ENCODE measurements at regions not wholly inside any gene's neighbourhood (a gene's known extent, or its start where the extent isn't known, plus 50 kb on each side); places are given as distances from the start of the nearest gene placed in this dataset.

- no peak for TF ChIP-seq POLR2A (IDR thresholded peaks at IDR 0.05)
- TF ChIP-seq, protein P1, sequence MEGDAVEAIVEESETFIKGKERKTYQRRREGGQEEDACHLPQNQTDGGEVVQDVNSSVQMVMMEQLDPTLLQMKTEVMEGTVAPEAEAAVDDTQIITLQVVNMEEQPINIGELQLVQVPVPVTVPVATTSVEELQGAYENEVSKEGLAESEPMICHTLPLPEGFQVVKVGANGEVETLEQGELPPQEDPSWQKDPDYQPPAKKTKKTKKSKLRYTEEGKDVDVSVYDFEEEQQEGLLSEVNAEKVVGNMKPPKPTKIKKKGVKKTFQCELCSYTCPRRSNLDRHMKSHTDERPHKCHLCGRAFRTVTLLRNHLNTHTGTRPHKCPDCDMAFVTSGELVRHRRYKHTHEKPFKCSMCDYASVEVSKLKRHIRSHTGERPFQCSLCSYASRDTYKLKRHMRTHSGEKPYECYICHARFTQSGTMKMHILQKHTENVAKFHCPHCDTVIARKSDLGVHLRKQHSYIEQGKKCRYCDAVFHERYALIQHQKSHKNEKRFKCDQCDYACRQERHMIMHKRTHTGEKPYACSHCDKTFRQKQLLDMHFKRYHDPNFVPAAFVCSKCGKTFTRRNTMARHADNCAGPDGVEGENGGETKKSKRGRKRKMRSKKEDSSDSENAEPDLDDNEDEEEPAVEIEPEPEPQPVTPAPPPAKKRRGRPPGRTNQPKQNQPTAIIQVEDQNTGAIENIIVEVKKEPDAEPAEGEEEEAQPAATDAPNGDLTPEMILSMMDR (IDR thresholded peaks at IDR 0.05), result no peak
Measured at GRCh38 chr2:208794288-208794975, 387.8 kb downstream of the PTH2R start.

All from uterus (tissue), 2 donors.